ENCODE measurements at regions not wholly inside any gene's neighbourhood (a gene's known extent, or its start where the extent isn't known, plus 50 kb on each side); places are given as distances from the start of the nearest gene placed in this dataset.

DNA sequence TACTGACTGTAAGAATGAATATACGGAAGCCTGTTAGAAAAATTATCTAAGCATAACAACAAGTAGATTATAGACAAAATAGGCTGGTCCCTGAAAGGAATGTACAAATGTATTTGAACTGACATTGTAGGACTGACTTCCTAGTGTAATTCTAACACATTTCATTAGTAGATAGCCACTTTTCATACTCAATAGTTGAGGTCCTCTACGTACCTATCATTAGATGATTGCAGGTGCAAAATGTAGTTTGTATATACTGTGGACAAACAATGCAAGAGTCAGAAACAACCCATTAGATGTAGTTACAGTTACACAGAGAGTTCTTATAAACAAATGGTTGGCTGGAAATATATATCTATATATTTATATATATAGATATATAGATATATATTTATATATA, 402.3 kb upstream of the SLITRK6 start:
- DNase-seq = no peak

DNA sequence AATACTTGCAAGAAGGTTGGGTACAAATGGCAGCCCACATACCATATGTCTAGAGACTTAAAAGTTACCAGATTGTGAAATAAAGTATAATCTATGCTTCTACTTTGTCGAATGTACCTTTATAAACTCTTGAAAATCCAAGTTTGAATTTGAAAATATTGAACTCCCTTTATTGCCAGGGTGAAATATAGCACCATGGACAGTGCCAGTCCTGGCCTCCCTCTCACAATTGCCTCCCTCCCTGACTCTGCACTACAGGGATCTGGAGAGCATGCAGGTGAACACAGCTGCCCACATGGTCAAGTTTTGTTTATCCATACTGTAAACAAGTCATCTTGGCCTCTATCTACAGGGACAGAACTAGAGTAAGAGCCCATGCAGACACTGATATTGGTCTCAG, 394.1 kb upstream of the SLITRK6 start:
- no peak for DNase-seq

DNA sequence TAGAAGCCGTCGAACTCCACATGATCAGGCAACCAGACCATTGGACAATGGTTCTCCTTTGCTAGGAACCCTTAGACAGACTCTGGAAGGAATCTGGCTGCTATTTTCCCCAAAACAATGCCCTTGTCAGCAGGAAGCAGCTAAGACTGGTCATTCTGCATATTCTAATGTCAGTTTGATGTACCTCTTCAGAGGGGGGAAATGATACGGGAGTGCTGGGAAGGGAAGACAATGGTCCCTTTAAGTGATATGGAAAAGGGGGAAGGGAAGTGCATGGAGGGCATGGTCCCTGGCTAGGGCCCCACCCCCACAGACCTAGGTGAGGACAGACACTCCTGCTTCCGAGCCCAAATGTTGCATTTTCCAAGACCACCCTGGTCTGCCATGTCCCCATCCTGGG, 389.0 kb upstream of the SLITRK6 start:
- DNase-seq = no peak

DNA sequence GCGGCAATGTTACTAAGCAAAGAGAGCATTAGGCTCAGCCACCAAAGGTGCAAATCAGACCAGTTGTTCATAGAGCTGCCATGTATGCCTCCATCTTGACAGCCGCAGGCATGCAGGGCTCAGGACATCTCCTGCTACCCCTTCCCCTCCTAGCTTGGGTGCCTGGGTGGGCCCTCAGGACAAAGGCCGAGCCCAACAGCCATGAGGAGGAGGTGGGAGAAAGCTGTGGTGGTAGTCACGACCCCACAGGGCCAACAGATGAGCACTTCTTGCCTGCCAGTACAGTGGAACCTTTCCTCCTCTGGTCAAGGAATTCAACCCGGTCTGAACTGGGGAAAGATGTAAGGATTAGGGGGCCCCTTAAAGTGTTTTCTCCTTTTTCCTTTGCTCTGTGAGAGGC, 386.4 kb upstream of the SLITRK6 start:
- DNase-seq = no peak

DNA sequence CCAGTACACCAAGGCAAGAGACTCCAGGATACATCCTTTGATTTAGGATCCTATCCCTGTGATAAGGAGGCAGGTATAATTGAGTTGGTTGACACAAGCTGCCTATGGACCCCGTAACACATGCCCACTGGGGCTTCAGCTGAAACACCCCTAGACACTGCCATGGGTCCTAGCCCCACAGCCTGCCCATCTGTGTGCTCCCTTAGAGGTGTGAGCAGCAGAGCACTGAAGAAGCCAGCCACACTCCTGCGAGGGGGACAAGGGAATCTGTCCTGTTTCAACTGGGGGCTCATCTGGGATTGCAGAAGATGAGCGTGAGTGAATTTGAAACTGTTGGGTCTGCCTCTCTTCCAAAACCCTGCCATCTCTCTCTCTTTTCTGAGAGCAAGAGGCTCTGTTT, 385.9 kb upstream of the SLITRK6 start:
- no peak for DNase-seq

DNA sequence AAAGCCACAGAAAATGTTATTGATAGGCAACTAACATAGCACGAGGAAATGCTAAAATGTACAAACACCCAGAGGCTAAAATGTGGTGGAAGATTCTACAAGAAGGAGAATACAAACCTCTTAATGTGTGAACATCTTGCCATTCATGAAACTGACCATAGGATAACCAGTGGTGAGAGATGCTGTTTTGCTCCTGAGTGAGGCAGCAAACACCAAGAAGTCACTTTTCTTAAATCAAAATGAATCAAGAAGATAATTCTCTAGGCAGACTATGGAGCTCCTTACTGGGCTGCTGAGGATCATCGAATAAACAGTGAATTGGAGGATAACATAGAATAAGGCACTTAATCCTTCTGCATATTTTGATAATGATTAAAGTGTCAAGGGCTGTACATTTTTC, 375.4 kb upstream of the SLITRK6 start:
- DNase-seq = no peak

DNA sequence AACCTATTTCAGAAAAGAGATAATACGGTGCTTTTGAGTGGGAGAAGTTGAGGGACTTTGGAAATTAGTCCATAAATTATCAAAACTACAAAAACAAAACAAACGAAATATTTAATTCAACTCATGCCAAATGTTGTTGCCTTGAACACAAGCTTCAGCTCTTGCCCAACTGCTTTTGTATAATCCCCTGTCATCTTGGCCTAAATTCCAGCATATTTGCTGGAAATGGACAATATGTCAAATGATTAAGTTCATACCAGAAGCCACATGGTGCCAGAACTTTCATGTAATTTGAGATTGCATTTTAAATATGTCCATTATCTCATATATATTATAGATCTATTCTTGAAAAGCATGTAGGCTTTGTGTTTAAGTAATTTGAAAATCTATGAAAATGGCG, 373.7 kb upstream of the SLITRK6 start:
- DNase-seq = no peak

DNA sequence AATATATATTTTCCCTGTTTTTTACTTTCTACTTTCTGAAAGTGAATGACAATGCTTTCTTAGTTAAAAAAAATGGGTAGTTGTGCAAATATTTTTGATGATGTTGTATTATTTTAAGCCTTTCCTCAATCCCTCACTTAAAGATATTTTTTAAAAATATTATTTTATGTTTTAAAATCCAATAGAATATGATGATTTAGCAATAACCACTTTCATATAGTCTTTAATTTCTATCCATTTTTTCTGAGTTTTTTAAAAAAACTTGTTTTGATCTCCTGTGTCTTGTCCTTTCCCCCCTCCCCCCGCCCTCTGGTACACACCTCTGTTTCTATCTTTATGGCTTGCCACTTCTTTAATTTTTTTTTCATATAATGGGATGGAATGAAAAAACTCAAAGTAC, 362.0 kb upstream of the SLITRK6 start:
- DNase-seq = no peak

DNA sequence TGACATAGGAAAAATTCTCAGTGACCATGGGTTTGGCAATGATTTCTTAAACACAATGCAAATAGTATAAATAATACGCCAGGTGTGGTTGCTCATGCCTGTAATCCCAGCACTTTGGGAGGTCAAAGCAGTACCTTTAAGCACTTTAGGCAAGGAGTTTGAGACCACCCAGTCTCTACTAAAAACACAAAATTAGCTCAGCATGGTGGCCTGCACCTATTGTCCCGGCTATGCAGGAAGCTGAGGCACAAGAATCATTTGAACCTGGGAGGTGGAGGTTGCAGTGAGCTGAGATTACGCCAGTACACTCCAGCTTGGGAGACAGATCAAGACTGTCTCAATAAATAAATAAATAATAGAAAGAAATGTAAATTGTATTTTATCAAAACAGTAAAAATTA, 356.5 kb upstream of the SLITRK6 start:
- DNase-seq = no peak

DNA sequence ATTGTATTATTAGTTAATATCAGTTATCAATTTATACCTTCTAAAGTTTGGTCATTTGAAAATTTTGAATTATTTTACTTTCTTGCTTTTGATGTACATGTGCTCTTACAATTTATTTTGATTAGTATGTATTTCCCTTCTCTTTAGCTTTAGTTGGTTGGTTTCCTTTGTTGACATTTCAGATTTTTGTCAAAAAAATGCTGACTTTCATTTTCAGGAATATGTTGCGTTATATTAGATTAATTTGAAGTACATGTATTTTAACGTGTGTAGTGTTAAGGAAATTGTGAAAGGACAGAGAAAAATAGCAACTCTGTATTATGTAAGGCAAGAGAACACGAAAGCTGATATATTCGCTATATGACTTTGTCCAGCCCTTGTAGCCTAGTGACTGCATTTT, 342.9 kb upstream of the SLITRK6 start:
- DNase-seq = no peak

DNA sequence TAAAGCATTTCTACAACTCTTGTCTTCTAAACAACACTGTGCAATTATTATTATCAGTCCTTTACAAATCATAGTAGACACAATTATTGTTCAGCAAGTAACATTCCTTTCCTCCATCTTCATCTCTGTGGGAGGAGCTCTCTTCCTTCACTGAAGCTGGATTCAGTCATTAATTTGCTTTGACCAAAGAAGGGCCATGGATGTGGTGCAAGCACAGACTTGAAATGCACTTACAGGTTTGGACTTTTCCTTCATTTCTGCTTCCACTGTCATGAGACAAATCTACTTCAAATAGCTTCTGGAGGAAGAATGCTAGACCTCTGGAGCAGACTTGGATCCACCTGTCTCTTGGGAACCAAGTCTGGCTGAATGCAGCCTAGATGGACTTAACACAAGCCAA, 336.6 kb upstream of the SLITRK6 start:
- no peak for DNase-seq

DNA sequence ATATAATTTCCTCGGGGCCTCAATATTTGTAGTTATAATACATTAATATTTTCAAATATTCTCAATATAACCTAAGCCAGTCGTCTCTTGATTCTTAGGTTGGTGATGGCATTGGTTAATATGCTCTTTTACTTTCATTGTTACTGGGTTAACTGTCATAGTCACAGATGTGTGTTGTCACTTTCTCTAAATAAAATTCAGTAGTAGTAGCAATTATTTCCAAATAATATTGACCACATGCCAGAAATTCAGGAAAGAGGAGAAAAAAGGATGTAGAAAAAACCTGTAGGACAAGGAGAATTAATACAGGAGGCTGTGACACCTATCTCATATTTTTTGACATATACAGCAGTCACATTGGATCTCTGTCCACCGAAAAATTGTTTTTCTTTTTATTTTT, 322.7 kb upstream of the SLITRK6 start:
- no peak for DNase-seq

DNA sequence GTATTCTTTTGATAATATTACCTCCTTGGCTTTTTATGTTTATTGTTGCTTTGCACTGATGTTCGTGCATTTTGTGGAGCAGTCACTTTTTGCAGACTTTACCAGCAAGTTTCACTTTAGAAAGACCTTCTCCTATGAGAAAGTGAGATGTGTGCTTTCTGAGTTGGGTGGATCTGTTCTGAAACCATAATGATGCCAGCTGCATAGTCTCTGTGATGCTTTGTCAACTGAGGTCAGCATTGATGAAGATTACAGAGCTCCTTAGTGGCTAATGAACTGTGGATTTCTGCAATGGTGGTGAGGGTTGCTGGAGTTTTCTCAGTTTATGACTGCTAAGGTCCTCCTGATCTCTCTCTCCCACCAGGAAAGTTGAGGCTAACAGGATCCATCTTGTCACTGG, 309.9 kb upstream of the SLITRK6 start:
- no peak for DNase-seq

DNA sequence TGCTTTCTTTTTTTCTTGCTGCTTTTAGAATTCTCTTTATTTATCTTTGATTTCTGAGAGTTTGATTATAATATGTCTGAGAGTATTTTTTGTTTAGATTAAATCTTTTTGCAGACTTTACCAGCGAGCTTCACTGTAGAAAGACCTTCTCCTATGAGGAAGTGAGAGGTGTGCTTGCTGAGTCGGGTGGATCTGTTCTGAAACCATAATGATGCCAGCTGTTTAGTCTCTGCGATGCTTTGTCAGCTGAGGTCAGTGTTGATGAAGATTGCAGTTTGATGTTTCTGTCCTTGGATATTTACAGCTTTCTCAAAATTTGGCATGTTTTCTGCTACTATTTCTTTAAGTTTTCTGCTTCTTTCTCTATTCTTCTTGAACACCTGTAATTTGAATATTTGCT, 309.1 kb upstream of the SLITRK6 start:
- DNase-seq = no peak

DNA sequence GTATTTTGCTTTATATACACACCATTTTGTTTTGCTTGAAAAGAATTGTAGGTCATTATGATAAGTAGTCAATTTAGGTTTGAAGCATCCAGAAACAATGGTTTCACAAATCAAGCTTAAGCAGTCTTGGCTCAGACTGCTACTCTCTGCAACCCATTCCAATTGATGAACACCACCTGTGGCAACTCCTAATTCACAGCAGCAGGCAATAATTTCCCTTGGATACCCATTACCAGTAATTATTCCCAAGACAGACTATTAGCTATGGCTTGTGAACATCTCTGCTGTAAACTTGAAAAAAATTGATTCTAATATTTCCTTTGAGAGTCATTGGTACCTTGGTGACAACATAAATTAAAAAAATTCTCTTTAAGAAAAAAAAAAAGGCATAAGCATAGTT, 299.3 kb upstream of the SLITRK6 start:
- no peak for DNase-seq

DNA sequence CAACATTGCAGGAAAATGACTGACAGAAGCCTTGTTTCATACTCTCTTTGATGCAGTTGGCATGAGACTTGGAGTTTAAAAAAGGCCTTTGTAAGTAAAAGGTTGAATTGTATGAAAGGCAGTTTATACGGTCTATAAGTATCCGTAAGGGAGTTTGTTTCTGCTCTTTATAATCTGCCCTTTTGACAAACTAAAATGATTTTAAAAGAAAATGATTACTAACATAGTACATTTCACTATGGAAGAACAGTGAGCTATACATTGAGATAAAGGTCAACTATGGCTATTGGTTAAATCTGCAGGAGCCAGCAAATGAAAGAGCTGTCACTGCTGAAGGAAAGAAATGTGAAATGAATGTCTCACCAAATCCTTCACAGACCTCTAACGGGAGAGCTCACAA, 296.1 kb upstream of the SLITRK6 start:
- DNase-seq = no peak

DNA sequence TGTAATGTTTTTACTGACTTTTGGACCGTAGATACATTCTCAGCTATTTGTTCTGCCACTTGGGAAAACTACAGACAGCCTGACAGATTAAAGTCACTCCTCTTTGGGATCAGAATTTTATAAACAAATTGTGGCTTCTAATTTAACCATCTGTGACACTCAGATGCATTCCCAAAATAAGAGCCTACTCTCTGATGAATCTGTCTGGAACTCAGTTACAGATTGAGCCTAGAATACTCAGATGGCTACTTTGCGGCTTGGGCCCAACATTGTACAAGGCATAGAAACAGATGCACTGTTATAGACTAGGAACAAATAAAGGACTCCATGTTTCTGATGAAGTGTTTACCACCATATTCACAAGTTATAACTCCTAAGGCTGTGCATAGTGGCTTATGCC, 291.0 kb upstream of the SLITRK6 start:
- no peak for DNase-seq

DNA sequence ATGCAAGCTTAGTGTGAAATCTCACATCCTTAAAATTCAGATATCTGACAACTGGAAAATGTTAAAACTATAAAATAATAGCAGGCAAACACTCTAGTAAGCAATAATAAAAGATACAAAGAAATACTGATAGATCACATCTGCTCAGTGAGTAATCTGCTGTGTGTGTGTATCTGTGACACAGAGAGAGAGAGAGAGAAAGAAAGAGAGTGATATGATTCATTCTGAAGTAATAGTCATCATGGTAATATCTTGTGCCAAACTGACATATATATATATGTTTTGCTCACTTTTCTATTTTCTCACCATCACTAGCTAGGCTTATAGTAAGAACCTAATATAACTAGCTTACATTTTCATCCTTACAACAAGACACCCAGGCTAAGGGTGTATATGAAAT, 288.0 kb upstream of the SLITRK6 start:
- DNase-seq = no peak

DNA sequence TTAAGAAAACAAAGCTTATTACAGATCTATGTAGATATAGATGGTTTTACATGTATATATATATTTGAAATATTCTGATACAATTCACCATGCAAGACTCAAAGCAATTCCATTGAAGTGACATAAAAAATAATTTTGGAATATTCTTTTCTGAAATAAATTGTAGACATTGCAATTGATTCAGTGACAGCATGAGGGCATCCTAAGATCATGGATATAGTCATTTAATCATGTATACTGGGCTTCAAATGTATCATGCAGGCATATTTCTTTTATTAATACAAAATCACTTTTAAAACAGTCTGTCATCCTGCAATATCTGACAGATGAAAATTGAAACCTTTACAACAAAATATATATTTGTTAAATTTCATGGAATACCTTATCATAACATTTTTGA, 286.7 kb upstream of the SLITRK6 start:
- DNase-seq = no peak

DNA sequence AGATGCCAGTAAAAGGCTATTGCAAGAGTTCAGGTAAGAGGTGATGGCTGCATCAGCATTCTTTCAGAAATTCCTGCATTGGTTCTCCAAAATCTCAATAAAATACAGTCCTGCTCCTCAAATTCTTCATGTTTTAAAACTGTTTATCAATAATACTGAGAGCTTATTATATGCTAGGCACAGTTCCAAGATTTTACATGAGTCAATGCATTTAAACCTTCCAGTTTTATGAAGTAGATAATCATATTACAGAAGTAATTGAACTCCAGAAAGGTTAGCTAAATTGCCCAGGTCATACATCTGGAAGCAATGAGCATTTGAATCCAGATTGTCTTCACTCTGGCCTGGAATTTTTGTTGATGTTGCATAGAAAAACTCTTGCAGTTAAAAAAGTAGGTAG, 282.9 kb upstream of the SLITRK6 start:
- no peak for DNase-seq

DNA sequence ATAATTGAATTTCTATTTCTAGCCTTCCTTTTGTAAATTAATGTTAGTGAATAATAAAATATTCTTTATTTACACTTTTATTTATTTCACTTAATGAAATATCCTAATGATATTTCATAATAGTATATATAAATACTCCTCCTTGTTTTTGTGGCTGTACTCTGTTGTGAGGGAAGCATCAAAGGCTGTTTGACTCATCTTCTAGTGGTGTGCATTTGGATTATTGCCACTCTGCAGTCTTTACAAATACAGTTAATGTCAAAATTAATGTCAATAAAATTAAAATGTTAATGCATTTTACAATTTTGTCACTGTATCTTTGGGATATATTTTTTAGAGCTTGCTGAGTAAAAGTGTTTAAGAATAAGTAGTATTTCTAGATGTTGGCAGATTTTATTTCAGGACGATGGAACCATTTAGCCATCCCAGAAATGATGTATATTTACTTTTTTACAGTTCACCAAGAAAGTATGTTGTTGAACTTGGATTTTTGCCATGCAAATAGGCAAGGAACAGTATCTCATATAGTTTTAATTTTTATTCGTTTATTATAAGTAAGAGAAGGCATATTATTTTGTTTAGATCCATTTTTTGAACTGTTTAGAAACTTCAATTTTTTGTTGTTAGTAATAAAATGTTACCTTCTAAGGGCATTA, 281.2 kb upstream of the SLITRK6 start:
- DNase-seq = no peak

DNA sequence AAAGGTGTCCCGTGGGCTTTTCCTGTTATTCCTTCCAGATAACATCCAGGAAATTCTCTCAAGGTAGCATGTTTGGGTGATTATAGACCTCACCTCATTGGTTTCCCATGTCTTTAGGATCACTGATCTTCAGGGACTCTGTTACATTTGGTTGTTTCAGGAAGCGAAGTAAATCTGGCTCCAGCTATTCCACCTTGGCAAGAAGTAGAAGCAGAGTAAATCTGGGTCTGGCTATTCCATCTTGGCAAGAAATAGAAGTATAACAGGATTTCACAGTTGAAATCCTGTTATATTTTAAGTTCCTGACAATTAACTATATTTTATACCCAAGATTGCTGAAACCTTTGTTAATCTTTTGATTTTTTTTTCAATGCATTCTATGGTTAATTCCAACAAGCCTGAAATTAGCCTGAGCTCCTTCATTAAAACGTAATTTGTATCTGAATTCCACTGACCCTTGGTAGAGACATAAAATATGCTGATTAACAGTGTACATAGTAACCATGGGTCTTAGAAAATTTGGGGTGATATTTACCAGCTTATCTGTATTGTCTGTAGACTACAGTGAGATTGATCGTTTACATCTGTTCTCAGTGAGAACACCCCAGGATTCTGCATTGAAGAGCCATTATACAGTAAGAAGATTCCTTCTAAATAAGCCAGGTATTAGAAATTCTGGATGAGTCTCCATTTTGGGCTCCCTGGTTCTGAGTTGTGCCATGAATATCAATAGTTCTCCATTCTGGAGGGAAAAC, 267.6 kb upstream of the SLITRK6 start:
- DNase-seq = no peak

DNA sequence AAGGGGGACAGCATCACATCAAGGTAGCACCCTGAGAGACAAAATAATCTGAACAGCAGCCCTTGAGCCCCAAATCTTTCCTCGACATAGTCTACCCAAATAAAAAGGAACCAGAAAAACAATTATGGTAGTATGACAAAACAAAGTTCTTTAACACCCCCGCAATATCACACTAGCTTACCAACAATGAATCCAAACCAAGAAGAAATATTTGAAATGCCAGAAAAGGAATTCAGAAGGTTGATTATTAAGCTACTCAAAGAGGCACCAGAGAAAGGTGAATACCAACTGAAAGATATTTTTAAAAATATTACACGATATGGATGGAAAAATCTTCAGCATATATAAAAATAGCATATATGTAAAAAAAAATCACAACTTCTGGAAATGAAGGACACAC, 252.9 kb upstream of the SLITRK6 start:
- no peak for DNase-seq

DNA sequence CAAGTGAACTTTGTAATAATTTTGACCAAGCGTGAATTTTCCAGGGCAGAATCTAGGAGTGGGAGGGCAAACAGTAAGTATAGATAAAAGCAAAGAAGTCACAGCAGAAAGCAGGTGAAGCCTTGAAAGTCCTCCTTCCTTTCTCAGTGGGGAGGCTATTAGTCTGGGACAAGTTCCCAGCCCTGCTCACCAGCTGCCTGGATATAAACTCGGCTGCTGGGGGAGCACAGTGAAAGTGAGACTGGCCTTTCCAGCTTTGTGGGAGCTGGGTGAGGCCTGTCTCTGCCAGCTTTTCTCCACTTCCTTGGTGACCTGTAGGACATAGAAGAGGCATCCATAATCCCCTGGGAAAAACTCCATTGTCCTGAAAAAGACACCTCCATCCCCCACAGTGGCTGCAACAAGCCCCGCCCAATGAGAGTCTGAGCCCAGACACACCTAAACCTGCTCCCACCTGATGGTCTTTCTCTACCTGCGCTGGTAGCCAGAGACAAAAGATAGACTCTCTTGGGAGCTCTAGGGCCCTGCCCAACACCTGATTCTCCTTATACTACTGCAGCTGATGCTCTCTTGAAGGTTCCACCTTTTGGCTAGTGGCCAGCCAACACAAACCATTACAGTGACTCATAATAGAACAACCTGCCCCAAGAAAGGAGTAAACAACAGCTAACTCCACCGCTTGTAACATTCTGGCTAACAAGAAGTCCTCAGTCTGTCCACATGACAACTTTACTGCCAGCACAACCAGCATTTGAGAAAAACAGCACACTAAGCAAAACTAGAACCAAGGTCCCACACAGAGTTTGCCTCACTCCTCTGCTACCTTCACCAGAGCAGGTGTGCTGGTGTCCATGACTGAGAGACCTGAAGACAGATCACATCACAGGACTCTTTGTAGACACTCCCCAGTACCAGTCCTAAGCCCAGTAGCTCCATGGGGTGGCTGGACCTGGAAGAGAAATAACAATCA, 252.2 kb upstream of the SLITRK6 start:
- DNase-seq = no peak

Data from NCI-H524 treated with DMSO at 0.1 percent for 48 hours (cell line).